ENCODE measurements at regions not wholly inside any gene's neighbourhood (a gene's known extent, or its start where the extent isn't known, plus 50 kb on each side); places are given as distances from the start of the nearest gene placed in this dataset.

- ChIA-PET CTCF (interaction anchor here (2.4 kb wide), 1 partner anchor 8 kb away, joined by 6 read pairs; no protein-coding TSS in a partner anchor), POLR2A (no interaction called here)
- no peak for DNase-seq (ENCODE audit: extremely low spot score)
- TF ChIP-seq CTCF (IDR thresholded peaks at IDR 0.05; ENCODE audit: control extremely low read depth, extremely low read depth, low read depth, missing control alignments) = no peak
These were observed 504.1 kb downstream of the TBL1XR1 start for GRCh38 chr3:176692966-176693785.

- ChIA-PET CTCF (no interaction called here), POLR2A (no interaction called here)
- no peak for TF ChIP-seq CTCF (IDR thresholded peaks at IDR 0.05; ENCODE audit: control extremely low read depth, extremely low read depth, low read depth, missing control alignments)
- DNase-seq (ENCODE audit: extremely low spot score) = no peak
These were observed 504.9 kb downstream of the TBL1XR1 start for GRCh38 chr3:176692199-176692965.

GRCh38 chr3:176690083-176690869 is 507.0 kb downstream of the TBL1XR1 start:
- POLR2A ChIA-PET = no interaction called here
- DNase-seq (ENCODE audit: extremely low spot score) = no peak
- CTCF ChIA-PET = interaction anchor here (1.5 kb wide), 1 partner anchor 8 kb away, joined by 4 read pairs; no protein-coding TSS in a partner anchor
- TF ChIP-seq CTCF (IDR thresholded peaks at IDR 0.05; ENCODE audit: control extremely low read depth, extremely low read depth, low read depth, missing control alignments) = no peak

GRCh38 chr3:176687754-176688153 is 509.5 kb downstream of the TBL1XR1 start:
- POLR2A ChIA-PET = no interaction called here

GRCh38 chr3:176683382-176683781 is 513.9 kb downstream of the TBL1XR1 start:
- CTCF ChIA-PET = no interaction called here
- DNase-seq (ENCODE audit: extremely low spot score) = no peak
- TF ChIP-seq CTCF (IDR thresholded peaks at IDR 0.05; ENCODE audit: control extremely low read depth, extremely low read depth, low read depth, missing control alignments) = no peak
- POLR2A ChIA-PET = no interaction called here

More at GRCh38 chr3:176687754-176688153, 509.5 kb downstream of the TBL1XR1 start:
- no peak for TF ChIP-seq CTCF (IDR thresholded peaks at IDR 0.05; ENCODE audit: control extremely low read depth, extremely low read depth, low read depth, missing control alignments)
- DNase-seq (ENCODE audit: extremely low spot score) = no peak
- CTCF ChIA-PET = no interaction called here
